ENCODE measurements at regions not wholly inside any gene's neighbourhood (a gene's known extent, or its start where the extent isn't known, plus 50 kb on each side); places are given as distances from the start of the nearest gene placed in this dataset.

- no peak overlapping the region for H3K4me3 ChIP-seq (ENCODE audit: low read length)
- H3F3A ChIP-seq (ENCODE audit: control insufficient read depth, insufficient read depth), result no peaks in the 10 kb centered on the region
- no peak overlapping the region for H3K27ac ChIP-seq (ENCODE audit: low read depth, low read length)
- H3K9me3 ChIP-seq (ENCODE audit: control insufficient read depth, insufficient read depth, low read length), result peaks cover 4% of the 10 kb centered on the region; the same call in 1 of the 2 replicates
- no peaks in the 10 kb centered on the region for H3K79me2 ChIP-seq (ENCODE audit: control insufficient read depth, low read length)
- no peak overlapping the region for H3K4me2 ChIP-seq (ENCODE audit: low read length)
- no peaks in the 10 kb centered on the region for H4K20me1 ChIP-seq (ENCODE audit: control insufficient read depth, insufficient read depth, low read depth, low read length)
- H3K4me1 ChIP-seq (ENCODE audit: control insufficient read depth, low read length), result peaks cover 11% of the 10 kb centered on the region
- TF ChIP-seq EZH2phosphoT487 (IDR thresholded peaks at IDR 0.05; ENCODE audit: borderline replicate concordance, low read length), result no peak
- TF ChIP-seq CTCF (IDR thresholded peaks at IDR 0.05; ENCODE audit: low read depth, low read length, poor library complexity, severe bottlenecking), result no peak
- H3K36me3 ChIP-seq (ENCODE audit: control insufficient read depth, low read length), result no peaks in the 10 kb centered on the region
- H3K27me3 ChIP-seq (ENCODE audit: control insufficient read depth, low read length), result no peaks in the 10 kb centered on the region
- H3K9me2 ChIP-seq (replicated peaks; ENCODE audit: control insufficient read depth, low read length), result no peaks in the 10 kb centered on the region
These were observed 104.2 kb downstream of the CD83 start for GRCh38 chr6:14221564-14222279.

DNA sequence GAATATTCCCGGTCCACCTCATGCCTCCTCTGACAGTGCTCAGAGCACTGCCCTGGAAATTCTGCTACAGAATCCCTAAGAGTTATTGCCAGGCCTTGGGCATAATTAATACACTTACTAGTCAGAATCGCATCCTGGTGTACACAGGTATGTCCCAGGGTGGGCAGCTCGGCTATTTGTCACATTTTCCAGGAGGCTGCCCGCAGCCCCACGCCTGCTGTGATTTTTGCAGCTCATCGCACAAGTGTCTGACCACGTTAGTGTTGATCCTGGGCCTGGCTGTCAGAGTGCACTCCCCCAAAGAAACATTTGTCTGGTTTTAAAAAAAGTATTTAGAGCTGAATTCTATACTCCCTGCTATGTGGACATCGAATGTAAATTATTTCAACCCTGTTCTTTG lies 105.4 kb downstream of the CD83 start:
- H3K9me3 ChIP-seq (ENCODE audit: control insufficient read depth, insufficient read depth, low read length), result peaks cover 4% of the 10 kb centered on the region; the same call in 1 of the 2 replicates
- no peak overlapping the region for H3K4me3 ChIP-seq (ENCODE audit: low read length)
- no peaks in the 10 kb centered on the region for H4K20me1 ChIP-seq (ENCODE audit: control insufficient read depth, insufficient read depth, low read depth, low read length)
- no peaks in the 10 kb centered on the region for H3K79me2 ChIP-seq (ENCODE audit: control insufficient read depth, low read length)
- H3K27ac ChIP-seq (ENCODE audit: low read depth, low read length), result no peak overlapping the region
- peaks cover 11% of the 10 kb centered on the region for H3K4me1 ChIP-seq (ENCODE audit: control insufficient read depth, low read length)
- no peaks in the 10 kb centered on the region for H3F3A ChIP-seq (ENCODE audit: control insufficient read depth, insufficient read depth)
- TF ChIP-seq CTCF (IDR thresholded peaks at IDR 0.05; ENCODE audit: low read depth, low read length, poor library complexity, severe bottlenecking) (no peak), EZH2phosphoT487 (IDR thresholded peaks at IDR 0.05; ENCODE audit: borderline replicate concordance, low read length) (no peak)
- H3K36me3 ChIP-seq (ENCODE audit: control insufficient read depth, low read length), result no peaks in the 10 kb centered on the region
- no peak overlapping the region for H3K4me2 ChIP-seq (ENCODE audit: low read length)
- no peaks in the 10 kb centered on the region for H3K27me3 ChIP-seq (ENCODE audit: control insufficient read depth, low read length)
- no peaks in the 10 kb centered on the region for H3K9me2 ChIP-seq (replicated peaks; ENCODE audit: control insufficient read depth, low read length)

- Histone ChIP-seq H3F3A (ENCODE audit: control insufficient read depth, insufficient read depth) (no peaks in the 10 kb centered on the region), H3K27me3 (ENCODE audit: control insufficient read depth, low read length) (no peaks in the 10 kb centered on the region), H3K36me3 (ENCODE audit: control insufficient read depth, low read length) (no peaks in the 10 kb centered on the region), H3K4me2 (ENCODE audit: low read length) (0 out of 2 replicates have a peak overlapping the region, but pooled peaks have one; percentile 3), H3K4me3 (ENCODE audit: low read length) (no peak overlapping the region), H3K27ac (ENCODE audit: low read depth, low read length) (no peak overlapping the region), H3K4me1 (ENCODE audit: control insufficient read depth, low read length) (peaks cover 15% of the 10 kb centered on the region), H3K9me2 (replicated peaks; ENCODE audit: control insufficient read depth, low read length) (no peaks in the 10 kb centered on the region), H3K79me2 (ENCODE audit: control insufficient read depth, low read length) (no peaks in the 10 kb centered on the region), H3K9me3 (ENCODE audit: control insufficient read depth, insufficient read depth, low read length) (peaks cover 4% of the 10 kb centered on the region; the same call in 1 of the 2 replicates), H4K20me1 (ENCODE audit: control insufficient read depth, insufficient read depth, low read depth, low read length) (no peaks in the 10 kb centered on the region)
- no peak for TF ChIP-seq CTCF (IDR thresholded peaks at IDR 0.05; ENCODE audit: low read depth, low read length, poor library complexity, severe bottlenecking)
- TF ChIP-seq EZH2phosphoT487 (IDR thresholded peaks at IDR 0.05; ENCODE audit: borderline replicate concordance, low read length), result no peak
These were observed 107.0 kb downstream of the CD83 start for GRCh38 chr6:14224359-14225103.
